HG03457 (cell line): ENCODE measurements at regions not wholly inside any gene's neighbourhood (a gene's known extent, or its start where the extent isn't known, plus 50 kb on each side); places are given as distances from the start of the nearest gene placed in this dataset.
"Not testable (repeated sequence)": the region's sequence is repeated elsewhere in the genome, so short reads cannot be mapped to it uniquely, and the experiment has no call there.

ENCODE experiments used
- ATAC-seq: cut with Tn5 transposase; IDR thresholded peaks from one replicate; pipeline ENCODE4 v1.9.1; 2021; ENCODE audit warnings: moderate number of reproducible peaks; ENCODE audit not compliant: unreplicated experiment

GRCh38 chr6:101011186-101011585 is 130.1 kb upstream of the ASCC3 start:
- ATAC-seq: peak; percentile 99

- ATAC-seq: no peak
These were observed 132.6 kb upstream of the ASCC3 start for GRCh38 chr6:101013612-101014195.

GRCh38 chr6:101015541-101015940 is 134.4 kb upstream of the ASCC3 start:
- no peak for ATAC-seq

- no peak for ATAC-seq
These were observed 135.0 kb upstream of the ASCC3 start for GRCh38 chr6:101016163-101016562.

GRCh38 chr6:101018157-101018556 is 137.0 kb upstream of the ASCC3 start:
- ATAC-seq: no peak

- no peak for ATAC-seq
These were observed 140.4 kb upstream of the ASCC3 start for GRCh38 chr6:101021504-101021903.

GRCh38 chr6:101042966-101043365 is 161.8 kb upstream of the ASCC3 start:
- no peak for ATAC-seq

GRCh38 chr6:101058296-101058695 is 177.2 kb upstream of the ASCC3 start:
- no peak for ATAC-seq

GRCh38 chr6:101066481-101066880 is 185.4 kb upstream of the ASCC3 start:
- no peak for ATAC-seq

GRCh38 chr6:101069191-101069795 is 188.2 kb upstream of the ASCC3 start:
- no peak for ATAC-seq

GRCh38 chr6:101070044-101070608 is 189.0 kb upstream of the ASCC3 start:
- no peak for ATAC-seq

GRCh38 chr6:101077344-101077743 is 196.2 kb upstream of the ASCC3 start:
- no peak for ATAC-seq

- no peak for ATAC-seq
These were observed 198.7 kb upstream of the ASCC3 start for GRCh38 chr6:101079696-101080270.

GRCh38 chr6:101080597-101080996 is 199.5 kb upstream of the ASCC3 start:
- no peak for ATAC-seq

- no peak for ATAC-seq
These were observed 202.5 kb upstream of the ASCC3 start for GRCh38 chr6:101083533-101084175.

- ATAC-seq: no peak
These were observed 204.2 kb upstream of the ASCC3 start for GRCh38 chr6:101085327-101085726.

- no peak for ATAC-seq
These were observed 205.3 kb upstream of the ASCC3 start for GRCh38 chr6:101086473-101086872.

- no peak for ATAC-seq
These were observed 207.5 kb upstream of the ASCC3 start for GRCh38 chr6:101088594-101088993.

- no peak for ATAC-seq
These were observed 208.5 kb upstream of the ASCC3 start for GRCh38 chr6:101089640-101090039.

- no peak for ATAC-seq
These were observed 209.2 kb upstream of the ASCC3 start for GRCh38 chr6:101090281-101090680.

- ATAC-seq: not testable (repeated sequence)
These were observed 217.5 kb upstream of the ASCC3 start for GRCh38 chr6:101098605-101099004.

GRCh38 chr6:101102702-101103101 is 221.6 kb upstream of the ASCC3 start:
- ATAC-seq: no peak
